ENCODE measurements at regions not wholly inside any gene's neighbourhood (a gene's known extent, or its start where the extent isn't known, plus 50 kb on each side); places are given as distances from the start of the nearest gene placed in this dataset.

DNA sequence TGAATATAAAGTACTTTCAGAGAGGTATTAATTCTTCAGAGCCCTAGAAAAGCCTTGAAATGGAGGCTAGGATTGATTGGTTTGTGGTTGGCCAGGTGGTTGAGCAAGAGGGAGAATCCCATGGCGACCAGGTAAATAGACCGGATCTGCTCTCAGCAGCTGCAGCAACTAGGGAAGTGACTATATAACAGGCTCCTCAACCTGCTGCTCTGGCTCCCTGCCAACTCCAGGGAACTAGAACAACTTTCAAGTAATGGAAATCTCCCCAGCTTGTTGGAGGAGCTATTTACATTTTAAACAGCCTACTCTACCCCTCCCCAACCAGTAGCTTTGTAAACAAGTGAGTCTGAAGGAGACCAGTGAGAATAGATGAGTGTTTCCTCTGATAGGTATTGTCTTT lies 121.8 kb upstream of the CADM2 start:
- TF ChIP-seq TOX (CRISPR knock-in tag; IDR thresholded peaks at IDR 0.05; ENCODE audit: borderline replicate concordance), result no peak
- TF ChIP-seq, protein P1, sequence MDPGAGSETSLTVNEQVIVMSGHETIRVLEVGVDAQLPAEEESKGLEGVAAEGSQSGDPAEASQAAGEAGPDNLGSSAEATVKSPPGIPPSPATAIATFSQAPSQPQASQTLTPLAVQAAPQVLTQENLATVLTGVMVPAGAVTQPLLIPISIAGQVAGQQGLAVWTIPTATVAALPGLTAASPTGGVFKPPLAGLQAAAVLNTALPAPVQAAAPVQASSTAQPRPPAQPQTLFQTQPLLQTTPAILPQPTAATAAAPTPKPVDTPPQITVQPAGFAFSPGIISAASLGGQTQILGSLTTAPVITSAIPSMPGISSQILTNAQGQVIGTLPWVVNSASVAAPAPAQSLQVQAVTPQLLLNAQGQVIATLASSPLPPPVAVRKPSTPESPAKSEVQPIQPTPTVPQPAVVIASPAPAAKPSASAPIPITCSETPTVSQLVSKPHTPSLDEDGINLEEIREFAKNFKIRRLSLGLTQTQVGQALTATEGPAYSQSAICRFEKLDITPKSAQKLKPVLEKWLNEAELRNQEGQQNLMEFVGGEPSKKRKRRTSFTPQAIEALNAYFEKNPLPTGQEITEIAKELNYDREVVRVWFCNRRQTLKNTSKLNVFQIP (CRISPR knock-in tag; IDR thresholded peaks at IDR 0.05; ENCODE audit: borderline replicate concordance, low read depth), result no peak
- TF ChIP-seq ZNF565 (CRISPR knock-in tag; conservative IDR thresholded peaks at IDR 0.05; ENCODE audit: low read depth), result no peak
- TF ChIP-seq ARNTL (CRISPR knock-in tag; IDR thresholded peaks at IDR 0.05; ENCODE audit: borderline replicate concordance, low read depth), result no peak
- TF ChIP-seq ZC3H10 (CRISPR knock-in tag; IDR thresholded peaks at IDR 0.05), result no peak
- no peak for TF ChIP-seq SNAI2 (CRISPR knock-in tag; IDR thresholded peaks at IDR 0.05)
- TF ChIP-seq, protein P2, sequence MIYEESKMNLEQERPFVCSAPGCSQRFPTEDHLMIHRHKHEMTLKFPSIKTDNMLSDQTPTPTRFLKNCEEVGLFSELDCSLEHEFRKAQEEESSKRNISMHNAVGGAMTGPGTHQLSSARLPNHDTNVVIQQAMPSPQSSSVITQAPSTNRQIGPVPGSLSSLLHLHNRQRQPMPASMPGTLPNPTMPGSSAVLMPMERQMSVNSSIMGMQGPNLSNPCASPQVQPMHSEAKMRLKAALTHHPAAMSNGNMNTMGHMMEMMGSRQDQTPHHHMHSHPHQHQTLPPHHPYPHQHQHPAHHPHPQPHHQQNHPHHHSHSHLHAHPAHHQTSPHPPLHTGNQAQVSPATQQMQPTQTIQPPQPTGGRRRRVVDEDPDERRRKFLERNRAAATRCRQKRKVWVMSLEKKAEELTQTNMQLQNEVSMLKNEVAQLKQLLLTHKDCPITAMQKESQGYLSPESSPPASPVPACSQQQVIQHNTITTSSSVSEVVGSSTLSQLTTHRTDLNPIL (CRISPR knock-in tag; IDR thresholded peaks at IDR 0.05; ENCODE audit: low read depth), result no peak
- TF ChIP-seq TCF4 (CRISPR knock-in tag; IDR thresholded peaks at IDR 0.05; ENCODE audit: borderline replicate concordance), result no peak
- TF ChIP-seq, protein P3, sequence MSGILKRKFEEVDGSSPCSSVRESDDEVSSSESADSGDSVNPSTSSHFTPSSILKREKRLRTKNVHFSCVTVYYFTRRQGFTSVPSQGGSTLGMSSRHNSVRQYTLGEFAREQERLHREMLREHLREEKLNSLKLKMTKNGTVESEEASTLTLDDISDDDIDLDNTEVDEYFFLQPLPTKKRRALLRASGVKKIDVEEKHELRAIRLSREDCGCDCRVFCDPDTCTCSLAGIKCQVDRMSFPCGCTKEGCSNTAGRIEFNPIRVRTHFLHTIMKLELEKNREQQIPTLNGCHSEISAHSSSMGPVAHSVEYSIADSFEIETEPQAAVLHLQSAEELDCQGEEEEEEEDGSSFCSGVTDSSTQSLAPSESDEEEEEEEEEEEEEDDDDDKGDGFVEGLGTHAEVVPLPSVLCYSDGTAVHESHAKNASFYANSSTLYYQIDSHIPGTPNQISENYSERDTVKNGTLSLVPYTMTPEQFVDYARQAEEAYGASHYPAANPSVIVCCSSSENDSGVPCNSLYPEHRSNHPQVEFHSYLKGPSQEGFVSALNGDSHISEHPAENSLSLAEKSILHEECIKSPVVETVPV (CRISPR knock-in tag; IDR thresholded peaks at IDR 0.05), result no peak
- TF ChIP-seq GLIS3 (CRISPR knock-in tag; IDR thresholded peaks at IDR 0.05), result no peak
- TF ChIP-seq RARB (CRISPR knock-in tag; IDR thresholded peaks at IDR 0.05), result no peak
- TF ChIP-seq PPARA (CRISPR knock-in tag; IDR thresholded peaks at IDR 0.05; ENCODE audit: borderline replicate concordance), result no peak
- TF ChIP-seq, protein P4, sequence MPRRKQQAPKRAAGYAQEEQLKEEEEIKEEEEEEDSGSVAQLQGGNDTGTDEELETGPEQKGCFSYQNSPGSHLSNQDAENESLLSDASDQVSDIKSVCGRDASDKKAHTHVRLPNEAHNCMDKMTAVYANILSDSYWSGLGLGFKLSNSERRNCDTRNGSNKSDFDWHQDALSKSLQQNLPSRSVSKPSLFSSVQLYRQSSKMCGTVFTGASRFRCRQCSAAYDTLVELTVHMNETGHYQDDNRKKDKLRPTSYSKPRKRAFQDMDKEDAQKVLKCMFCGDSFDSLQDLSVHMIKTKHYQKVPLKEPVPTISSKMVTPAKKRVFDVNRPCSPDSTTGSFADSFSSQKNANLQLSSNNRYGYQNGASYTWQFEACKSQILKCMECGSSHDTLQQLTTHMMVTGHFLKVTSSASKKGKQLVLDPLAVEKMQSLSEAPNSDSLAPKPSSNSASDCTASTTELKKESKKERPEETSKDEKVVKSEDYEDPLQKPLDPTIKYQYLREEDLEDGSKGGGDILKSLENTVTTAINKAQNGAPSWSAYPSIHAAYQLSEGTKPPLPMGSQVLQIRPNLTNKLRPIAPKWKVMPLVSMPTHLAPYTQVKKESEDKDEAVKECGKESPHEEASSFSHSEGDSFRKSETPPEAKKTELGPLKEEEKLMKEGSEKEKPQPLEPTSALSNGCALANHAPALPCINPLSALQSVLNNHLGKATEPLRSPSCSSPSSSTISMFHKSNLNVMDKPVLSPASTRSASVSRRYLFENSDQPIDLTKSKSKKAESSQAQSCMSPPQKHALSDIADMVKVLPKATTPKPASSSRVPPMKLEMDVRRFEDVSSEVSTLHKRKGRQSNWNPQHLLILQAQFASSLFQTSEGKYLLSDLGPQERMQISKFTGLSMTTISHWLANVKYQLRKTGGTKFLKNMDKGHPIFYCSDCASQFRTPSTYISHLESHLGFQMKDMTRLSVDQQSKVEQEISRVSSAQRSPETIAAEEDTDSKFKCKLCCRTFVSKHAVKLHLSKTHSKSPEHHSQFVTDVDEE (CRISPR knock-in tag; IDR thresholded peaks at IDR 0.05), result no peak
- TF ChIP-seq BACH2 (CRISPR knock-in tag; IDR thresholded peaks at IDR 0.05; ENCODE audit: borderline replicate concordance), result no peak
- TF ChIP-seq ESRRG (CRISPR knock-in tag; IDR thresholded peaks at IDR 0.05), result no peak
- TF ChIP-seq CSDC2 (CRISPR knock-in tag; IDR thresholded peaks at IDR 0.05), result no peak
- TF ChIP-seq, protein P5, sequence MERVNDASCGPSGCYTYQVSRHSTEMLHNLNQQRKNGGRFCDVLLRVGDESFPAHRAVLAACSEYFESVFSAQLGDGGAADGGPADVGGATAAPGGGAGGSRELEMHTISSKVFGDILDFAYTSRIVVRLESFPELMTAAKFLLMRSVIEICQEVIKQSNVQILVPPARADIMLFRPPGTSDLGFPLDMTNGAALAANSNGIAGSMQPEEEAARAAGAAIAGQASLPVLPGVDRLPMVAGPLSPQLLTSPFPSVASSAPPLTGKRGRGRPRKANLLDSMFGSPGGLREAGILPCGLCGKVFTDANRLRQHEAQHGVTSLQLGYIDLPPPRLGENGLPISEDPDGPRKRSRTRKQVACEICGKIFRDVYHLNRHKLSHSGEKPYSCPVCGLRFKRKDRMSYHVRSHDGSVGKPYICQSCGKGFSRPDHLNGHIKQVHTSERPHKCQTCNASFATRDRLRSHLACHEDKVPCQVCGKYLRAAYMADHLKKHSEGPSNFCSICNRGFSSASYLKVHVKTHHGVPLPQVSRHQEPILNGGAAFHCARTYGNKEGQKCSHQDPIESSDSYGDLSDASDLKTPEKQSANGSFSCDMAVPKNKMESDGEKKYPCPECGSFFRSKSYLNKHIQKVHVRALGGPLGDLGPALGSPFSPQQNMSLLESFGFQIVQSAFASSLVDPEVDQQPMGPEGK (CRISPR knock-in tag; IDR thresholded peaks at IDR 0.05; ENCODE audit: borderline replicate concordance), result no peak
- TF ChIP-seq ZFP3 (CRISPR knock-in tag; IDR thresholded peaks at IDR 0.05), result no peak
- no peak for TF ChIP-seq ZNF8 (CRISPR knock-in tag; IDR thresholded peaks at IDR 0.05)
- TF ChIP-seq ZFP30 (CRISPR knock-in tag; IDR thresholded peaks at IDR 0.05), result no peak
- ATAC-seq, result no peak

DNA sequence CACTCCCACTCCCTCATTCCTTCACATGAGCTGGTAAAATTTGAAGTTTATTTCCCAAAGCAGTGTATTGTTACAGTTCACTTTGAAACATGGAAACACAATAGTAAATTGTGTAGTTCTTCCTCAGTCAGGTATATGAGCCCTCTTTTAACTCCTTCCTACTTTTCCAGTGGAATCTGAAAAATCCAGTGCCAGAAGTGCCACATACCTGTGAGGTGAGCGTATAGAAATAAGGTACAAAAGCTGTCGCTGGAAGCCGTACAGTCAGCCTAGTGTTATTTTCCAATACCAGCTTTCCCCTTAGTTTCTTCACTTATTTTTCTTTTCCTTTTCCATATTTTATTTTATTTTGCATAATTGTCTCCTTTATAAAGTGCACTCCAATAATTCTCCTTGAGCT lies 81.7 kb upstream of the CADM2 start:
- no peak for ATAC-seq
- TF ChIP-seq TOX (CRISPR knock-in tag; IDR thresholded peaks at IDR 0.05; ENCODE audit: borderline replicate concordance), result no peak
- TF ChIP-seq SNAI2 (CRISPR knock-in tag; IDR thresholded peaks at IDR 0.05), result no peak
- TF ChIP-seq ZFP30 (CRISPR knock-in tag; IDR thresholded peaks at IDR 0.05), result no peak

DNA sequence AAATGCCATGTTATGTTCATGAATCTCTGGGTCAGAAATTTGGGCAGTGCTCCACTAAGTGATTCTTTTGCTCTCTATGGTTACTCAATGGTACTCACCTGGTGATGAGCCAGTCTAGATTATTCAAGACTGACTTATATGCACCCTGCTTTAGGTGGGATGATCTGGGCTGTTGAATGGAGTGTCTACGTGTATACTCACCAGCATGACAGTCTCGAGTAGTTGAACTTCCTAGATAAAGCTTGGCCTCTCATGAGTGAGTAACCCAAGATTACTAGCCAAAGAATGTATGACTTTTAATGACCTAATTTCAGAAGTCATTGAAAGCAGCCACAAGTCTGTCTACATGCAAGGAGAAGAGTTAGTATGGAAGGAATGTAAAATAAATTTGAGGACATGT lies 77.5 kb upstream of the CADM2 start:
- no peak for ATAC-seq

More for the DNA sequence above, 77.5 kb upstream of the CADM2 start:
- no peak for TF ChIP-seq ESRRG (CRISPR knock-in tag; IDR thresholded peaks at IDR 0.05)
- TF ChIP-seq TOX (CRISPR knock-in tag; IDR thresholded peaks at IDR 0.05; ENCODE audit: borderline replicate concordance), result no peak
- TF ChIP-seq ZNF8 (CRISPR knock-in tag; IDR thresholded peaks at IDR 0.05), result no peak
- no peak for TF ChIP-seq OSR1 (CRISPR knock-in tag; IDR thresholded peaks at IDR 0.05)
- no peak for TF ChIP-seq PPARA (CRISPR knock-in tag; IDR thresholded peaks at IDR 0.05; ENCODE audit: borderline replicate concordance)
- no peak for TF ChIP-seq RARB (CRISPR knock-in tag; IDR thresholded peaks at IDR 0.05)
- no peak for TF ChIP-seq ZFP30 (CRISPR knock-in tag; IDR thresholded peaks at IDR 0.05)
- TF ChIP-seq CSDC2 (CRISPR knock-in tag; IDR thresholded peaks at IDR 0.05), result no peak
- TF ChIP-seq SNAI2 (CRISPR knock-in tag; IDR thresholded peaks at IDR 0.05), result no peak
- no peak for TF ChIP-seq ZNF70 (CRISPR knock-in tag; IDR thresholded peaks at IDR 0.05)
- no peak for TF ChIP-seq ZNF565 (CRISPR knock-in tag; conservative IDR thresholded peaks at IDR 0.05; ENCODE audit: low read depth)
- TF ChIP-seq, protein P3 (CRISPR knock-in tag; IDR thresholded peaks at IDR 0.05), result no peak
- TF ChIP-seq, protein P2 (CRISPR knock-in tag; IDR thresholded peaks at IDR 0.05; ENCODE audit: low read depth), result no peak
- no peak for TF ChIP-seq ZC3H10 (CRISPR knock-in tag; IDR thresholded peaks at IDR 0.05)
- TF ChIP-seq, protein P5 (CRISPR knock-in tag; IDR thresholded peaks at IDR 0.05; ENCODE audit: borderline replicate concordance), result no peak
- no peak for TF ChIP-seq ARNTL (CRISPR knock-in tag; IDR thresholded peaks at IDR 0.05; ENCODE audit: borderline replicate concordance, low read depth)
- TF ChIP-seq BACH2 (CRISPR knock-in tag; IDR thresholded peaks at IDR 0.05; ENCODE audit: borderline replicate concordance), result no peak
